Gastroesophageal sphincter (tissue), 4 donors: ENCODE measurements at regions not wholly inside any gene's neighbourhood (a gene's known extent, or its start where the extent isn't known, plus 50 kb on each side); places are given as distances from the start of the nearest gene placed in this dataset.

Experiments used
- ATAC-seq: fragments of 150-250 bp; one replicate; pipeline ENCODE4 v1.9.1; 2016; ENCODE audit warnings: mild to moderate bottlenecking, moderate library complexity
- H3K27ac ChIP-seq, 4 donors: fragments of 200-600 bp; sonication (generic) in 3 of 4; 1 replicate in 3 of 4; 2 replicates in 1 of 4; pipeline ENCODE4 v1.5.1; 2016 to 2019
- H3K27me3 ChIP-seq: fragments of 200-600 bp; sonication (generic); one replicate; pipeline ENCODE4 v1.5.1; 2019
- H3K36me3 ChIP-seq, 2 donors: fragments of 200-600 bp; sonication (generic); one replicate each; pipeline ENCODE4 v1.5.1; 2019; ENCODE audit warnings: control low read depth in 1 of 2
- H3K4me1 ChIP-seq, 3 donors: fragments of 200-600 bp; sonication (generic); 1 replicate in 2 of 3; 2 replicates in 1 of 3; pipeline ENCODE4 v1.5.1; 2016 to 2019; ENCODE audit warnings: control low read depth in 2 of 3
- H3K4me3 ChIP-seq, 2 donors: fragments of 200-600 bp; sonication (generic); one replicate each; pipeline ENCODE4 v1.5.1; 2019; ENCODE audit warnings: mild to moderate bottlenecking in 1 of 2, moderate library complexity in 1 of 2
- H3K9me3 ChIP-seq, 3 donors: fragments of 200-600 bp; sonication (generic); one replicate each; pipeline ENCODE4 v1.5.1; 2017 to 2019; ENCODE audit warnings: control low read depth in 2 of 3
- EP300 ChIP-seq: sonication (generic); formaldehyde crosslinking; IDR thresholded peaks from one replicate; pipeline ENCODE4 v1.6.1; 2017; ENCODE audit warnings: antibody characterized with exemption, mild to moderate bottlenecking
- POLR2A ChIP-seq, 2 donors: fragments of 450-650 bp; IDR thresholded peaks; one replicate each; pipeline ENCODE4 v1.6.1; 2017; ENCODE audit warnings: antibody characterized with exemption in 2 of 2, mild to moderate bottlenecking in 2 of 2, moderate library complexity in 1 of 2
- POLR2AphosphoS5 ChIP-seq: sonication (generic); formaldehyde crosslinking; IDR thresholded peaks from one replicate; pipeline ENCODE4 v1.6.1; 2017; ENCODE audit warnings: antibody characterized with exemption
- WGBS, 2 donors: methylation state at CpG; one replicate each; pipeline ENCODE4 v1.1.5; 2018; ENCODE audit warnings: low coverage in 1 of 2; 5-methylcytosine and 5-hydroxymethylcytosine counted together
- TF ChIP-seq, protein P1 (sequence below), 4 experiments: fragments of 200-600 bp in 2 of 4; fragments of 450-650 bp in 2 of 4; sonication (generic) in 1 of 4; IDR thresholded peaks; one replicate each; pipeline ENCODE4 v1.5.1; 2017 to 2019; ENCODE audit warnings: antibody characterized with exemption in 4 of 4, mild to moderate bottlenecking in 2 of 4, moderate library complexity in 2 of 4

- Histone ChIP-seq H3K27ac (no peak overlapping the region), H3K4me1 (no peaks in the 10 kb centered on the region), H3K9me3 (no peaks in the 10 kb centered on the region), H3K36me3 (no peaks in the 10 kb centered on the region), H3K4me3 (no peak overlapping the region), H3K27me3 (no peaks in the 10 kb centered on the region)
- ATAC-seq = no peak
- no peak for TF ChIP-seq POLR2A (IDR thresholded peaks at IDR 0.05)
Measured at GRCh38 chr2:188209218-188209617, 82.5 kb upstream of the GULP1 start.

GRCh38 chr2:188217264-188217663, 74.4 kb upstream of the GULP1 start:
- no peak overlapping the region for H3K27ac ChIP-seq
- H3K4me1 ChIP-seq = no peaks in the 10 kb centered on the region
- no peaks in the 10 kb centered on the region for H3K27me3 ChIP-seq
- no peaks in the 10 kb centered on the region for H3K36me3 ChIP-seq
- no peak overlapping the region for H3K4me3 ChIP-seq
- ATAC-seq = no peak
- 92 to 97% methylated on average over 3 to 4 of the region's 4 CpGs for WGBS, 2 donors
- no peak for TF ChIP-seq POLR2AphosphoS5
- TF ChIP-seq, protein P1, sequence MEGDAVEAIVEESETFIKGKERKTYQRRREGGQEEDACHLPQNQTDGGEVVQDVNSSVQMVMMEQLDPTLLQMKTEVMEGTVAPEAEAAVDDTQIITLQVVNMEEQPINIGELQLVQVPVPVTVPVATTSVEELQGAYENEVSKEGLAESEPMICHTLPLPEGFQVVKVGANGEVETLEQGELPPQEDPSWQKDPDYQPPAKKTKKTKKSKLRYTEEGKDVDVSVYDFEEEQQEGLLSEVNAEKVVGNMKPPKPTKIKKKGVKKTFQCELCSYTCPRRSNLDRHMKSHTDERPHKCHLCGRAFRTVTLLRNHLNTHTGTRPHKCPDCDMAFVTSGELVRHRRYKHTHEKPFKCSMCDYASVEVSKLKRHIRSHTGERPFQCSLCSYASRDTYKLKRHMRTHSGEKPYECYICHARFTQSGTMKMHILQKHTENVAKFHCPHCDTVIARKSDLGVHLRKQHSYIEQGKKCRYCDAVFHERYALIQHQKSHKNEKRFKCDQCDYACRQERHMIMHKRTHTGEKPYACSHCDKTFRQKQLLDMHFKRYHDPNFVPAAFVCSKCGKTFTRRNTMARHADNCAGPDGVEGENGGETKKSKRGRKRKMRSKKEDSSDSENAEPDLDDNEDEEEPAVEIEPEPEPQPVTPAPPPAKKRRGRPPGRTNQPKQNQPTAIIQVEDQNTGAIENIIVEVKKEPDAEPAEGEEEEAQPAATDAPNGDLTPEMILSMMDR (IDR thresholded peaks at IDR 0.05) = no peak
- TF ChIP-seq POLR2A (IDR thresholded peaks at IDR 0.05) = no peak
- no peak for TF ChIP-seq EP300
- no peaks in the 10 kb centered on the region for H3K9me3 ChIP-seq

- ATAC-seq = no peak
- Histone ChIP-seq H3K27ac (no peak overlapping the region), H3K27me3 (no peaks in the 10 kb centered on the region), H3K4me1 (no peaks in the 10 kb centered on the region), H3K4me3 (no peak overlapping the region), H3K9me3 (no peaks in the 10 kb centered on the region), H3K36me3 (no peaks in the 10 kb centered on the region)
- TF ChIP-seq, protein P1 (IDR thresholded peaks at IDR 0.05) = no peak
- TF ChIP-seq POLR2A (IDR thresholded peaks at IDR 0.05) (no peak), EP300 (no peak), POLR2AphosphoS5 (no peak)
- 80 to 100% methylated on average over 1 of the region's 1 CpG for WGBS, 2 donors
Measured at GRCh38 chr2:188219541-188219940, 72.1 kb upstream of the GULP1 start.

- H3K4me3 ChIP-seq = no peak overlapping the region
- no peaks in the 10 kb centered on the region for H3K27me3 ChIP-seq
- 81 to 92% methylated on average over 2 of the region's 2 CpGs for WGBS, 2 donors
- no peak for ATAC-seq
- no peaks in the 10 kb centered on the region for H3K36me3 ChIP-seq
- H3K4me1 ChIP-seq = no peaks in the 10 kb centered on the region
- TF ChIP-seq POLR2A (IDR thresholded peaks at IDR 0.05) = no peak
- TF ChIP-seq POLR2AphosphoS5 = no peak
- TF ChIP-seq, protein P1 (IDR thresholded peaks at IDR 0.05) = no peak
- no peak for TF ChIP-seq EP300
- H3K27ac ChIP-seq = no peak overlapping the region
- no peaks in the 10 kb centered on the region for H3K9me3 ChIP-seq
Measured at GRCh38 chr2:188220535-188220934, 71.1 kb upstream of the GULP1 start.

DNA sequence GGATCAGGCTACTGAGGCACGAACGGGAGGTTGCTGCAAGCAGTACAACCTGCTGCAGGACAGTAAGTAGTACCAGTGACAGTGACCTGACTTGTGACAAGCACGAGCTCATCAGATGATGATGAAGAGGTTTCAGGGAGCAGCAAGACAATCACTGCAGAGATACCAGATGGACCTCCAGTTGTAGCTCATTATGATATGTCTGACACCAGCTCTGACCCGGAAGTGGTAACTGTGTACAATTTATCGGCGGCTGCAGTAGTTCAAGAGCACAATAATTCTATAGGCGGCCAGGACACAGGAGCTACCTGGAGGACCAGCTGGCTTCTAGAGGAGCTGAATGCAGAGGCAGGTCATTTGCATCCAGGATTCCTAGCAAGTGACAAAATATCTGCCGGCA, 64.0 kb upstream of the GULP1 start:
- H3K9me3 ChIP-seq = no peaks in the 10 kb centered on the region
- H3K27me3 ChIP-seq = no peaks in the 10 kb centered on the region
- no peaks in the 10 kb centered on the region for H3K4me1 ChIP-seq
- H3K4me3 ChIP-seq = no peak overlapping the region
- no peaks in the 10 kb centered on the region for H3K36me3 ChIP-seq
- TF ChIP-seq, protein P1 (IDR thresholded peaks at IDR 0.05) = no peak
- TF ChIP-seq POLR2AphosphoS5 (no peak), POLR2A (IDR thresholded peaks at IDR 0.05) (no peak), EP300 (no peak)
- no peak for ATAC-seq
- no peak overlapping the region for H3K27ac ChIP-seq
- 91 to 95% methylated on average over 4 to 8 of the region's 8 CpGs for WGBS, 2 donors

- TF ChIP-seq, protein P1 (IDR thresholded peaks at IDR 0.05) = no peak
- TF ChIP-seq POLR2A (IDR thresholded peaks at IDR 0.05) = no peak
- WGBS, 2 donors = 84 to 94% methylated on average over 3 of the region's 5 CpGs
- ATAC-seq = no peak
- Histone ChIP-seq H3K27me3 (no peaks in the 10 kb centered on the region), H3K4me1 (no peaks in the 10 kb centered on the region), H3K9me3 (peaks cover 0 to 7% (median 0%) of the 10 kb centered on the region in 3 donors), H3K27ac (no peak overlapping the region), H3K4me3 (no peak overlapping the region), H3K36me3 (no peaks in the 10 kb centered on the region)
Measured at GRCh38 chr2:188235364-188235763, 56.3 kb upstream of the GULP1 start.
